ENCODE measurements at regions not wholly inside any gene's neighbourhood (a gene's known extent, or its start where the extent isn't known, plus 50 kb on each side); places are given as distances from the start of the nearest gene placed in this dataset.

GRCh38 chr2:150156876-150157275, 330.6 kb downstream of the RND3 start:
- Histone ChIP-seq H3K79me2 (ENCODE audit: control insufficient read depth, insufficient read depth, low read length) (no peaks in the 10 kb centered on the region), H3K9me3 (ENCODE audit: control insufficient read depth, low read depth, low read length) (no peaks in the 10 kb centered on the region), H3K4me1 (ENCODE audit: control insufficient read depth, extremely low read depth, insufficient read depth, low read length) (no peaks in the 10 kb centered on the region), H3K36me3 (ENCODE audit: control insufficient read depth in 2 of 2, extremely low read depth in 1 of 2, insufficient read depth in 2 of 2, low read length in 2 of 2) (no peaks in the 10 kb centered on the region), H4K20me1 (ENCODE audit: control insufficient read depth, extremely low read depth, insufficient read depth, low read length) (no peaks in the 10 kb centered on the region), H3K27ac (ENCODE audit: control insufficient read depth, insufficient read depth, low read length) (no peak overlapping the region), H3K9me1 (ENCODE audit: control insufficient read depth, extremely low read depth, insufficient read depth, low read length) (no peaks in the 10 kb centered on the region), H3K4me3 (ENCODE audit: control insufficient read depth in 2 of 3, extremely low read depth in 1 of 3, insufficient read depth in 2 of 3, low read depth in 1 of 3, low read length in 3 of 3) (no peak overlapping the region), H3K9ac (ENCODE audit: control insufficient read depth, extremely low read depth, insufficient read depth, low read length) (no peak overlapping the region), H3K27me3 (ENCODE audit: control insufficient read depth, extremely low read depth, insufficient read depth, low read length) (no peaks in the 10 kb centered on the region), H2AFZ (ENCODE audit: control insufficient read depth, low read length) (no peak overlapping the region), H3K4me2 (ENCODE audit: control insufficient read depth, extremely low read depth, insufficient read depth, low read depth, low read length) (no peak overlapping the region)
- FAIRE-seq (no peak), DNase-seq (ENCODE audit: low read depth, low spot score) (no peak)
- dilution Hi-C loops (cut with MboI; ENCODE audit: extremely low pct_ligation_motif_present, low sequenced_read_pairs), result no loop called here
- TF ChIP-seq EZH2 (IDR thresholded peaks at IDR 0.05; ENCODE audit: low read length), result no peak
- TF ChIP-seq, protein P1, sequence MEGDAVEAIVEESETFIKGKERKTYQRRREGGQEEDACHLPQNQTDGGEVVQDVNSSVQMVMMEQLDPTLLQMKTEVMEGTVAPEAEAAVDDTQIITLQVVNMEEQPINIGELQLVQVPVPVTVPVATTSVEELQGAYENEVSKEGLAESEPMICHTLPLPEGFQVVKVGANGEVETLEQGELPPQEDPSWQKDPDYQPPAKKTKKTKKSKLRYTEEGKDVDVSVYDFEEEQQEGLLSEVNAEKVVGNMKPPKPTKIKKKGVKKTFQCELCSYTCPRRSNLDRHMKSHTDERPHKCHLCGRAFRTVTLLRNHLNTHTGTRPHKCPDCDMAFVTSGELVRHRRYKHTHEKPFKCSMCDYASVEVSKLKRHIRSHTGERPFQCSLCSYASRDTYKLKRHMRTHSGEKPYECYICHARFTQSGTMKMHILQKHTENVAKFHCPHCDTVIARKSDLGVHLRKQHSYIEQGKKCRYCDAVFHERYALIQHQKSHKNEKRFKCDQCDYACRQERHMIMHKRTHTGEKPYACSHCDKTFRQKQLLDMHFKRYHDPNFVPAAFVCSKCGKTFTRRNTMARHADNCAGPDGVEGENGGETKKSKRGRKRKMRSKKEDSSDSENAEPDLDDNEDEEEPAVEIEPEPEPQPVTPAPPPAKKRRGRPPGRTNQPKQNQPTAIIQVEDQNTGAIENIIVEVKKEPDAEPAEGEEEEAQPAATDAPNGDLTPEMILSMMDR (optimal IDR thresholded peaks at IDR 0.05 in 1 of 3, IDR thresholded peaks at IDR 0.05 in 1 of 3, conservative IDR thresholded peaks at IDR 0.05 in 1 of 3; ENCODE audit: extremely low read depth in 1 of 3, insufficient read depth in 2 of 3, low read length in 3 of 3), result no peak

DNA sequence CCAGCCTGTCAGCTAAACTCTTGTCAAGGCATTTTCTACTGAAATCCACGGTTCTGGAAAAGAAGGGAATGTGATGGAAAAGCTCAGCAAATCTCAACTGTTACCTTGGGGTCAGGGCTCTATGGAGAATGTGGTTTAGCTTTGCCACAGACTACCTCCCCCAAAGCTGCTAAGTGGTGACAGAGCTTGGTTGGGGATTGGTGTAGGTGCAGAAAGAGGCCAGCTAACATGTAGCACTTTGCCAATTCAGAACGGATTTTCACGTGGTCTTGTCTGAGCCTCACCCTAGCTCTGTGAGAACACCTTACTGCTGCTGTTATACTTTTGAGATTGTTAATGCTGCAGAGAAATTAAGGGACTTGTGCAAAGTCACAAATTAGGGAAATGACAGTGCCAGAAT, 331.1 kb downstream of the RND3 start:
- H3K27me3 ChIP-seq (ENCODE audit: control insufficient read depth, extremely low read depth, insufficient read depth, low read length), result no peaks in the 10 kb centered on the region
- H3K9me1 ChIP-seq (ENCODE audit: control insufficient read depth, extremely low read depth, insufficient read depth, low read length), result no peaks in the 10 kb centered on the region
- no peaks in the 10 kb centered on the region for H3K79me2 ChIP-seq (ENCODE audit: control insufficient read depth, insufficient read depth, low read length)
- dilution Hi-C loops (cut with MboI; ENCODE audit: extremely low pct_ligation_motif_present, low sequenced_read_pairs), result no loop called here
- no peak for FAIRE-seq
- H3K4me2 ChIP-seq (ENCODE audit: control insufficient read depth, extremely low read depth, insufficient read depth, low read depth, low read length), result no peak overlapping the region
- DNase-seq (ENCODE audit: low read depth, low spot score), result no peak
- no peak overlapping the region for H3K27ac ChIP-seq (ENCODE audit: control insufficient read depth, insufficient read depth, low read length)
- no peak overlapping the region for H3K9ac ChIP-seq (ENCODE audit: control insufficient read depth, extremely low read depth, insufficient read depth, low read length)
- no peak overlapping the region for H3K4me3 ChIP-seq (ENCODE audit: control insufficient read depth in 2 of 3, extremely low read depth in 1 of 3, insufficient read depth in 2 of 3, low read depth in 1 of 3, low read length in 3 of 3)
- TF ChIP-seq, protein P1 (optimal IDR thresholded peaks at IDR 0.05 in 1 of 3, IDR thresholded peaks at IDR 0.05 in 1 of 3, conservative IDR thresholded peaks at IDR 0.05 in 1 of 3; ENCODE audit: extremely low read depth in 1 of 3, insufficient read depth in 2 of 3, low read length in 3 of 3), result no peak
- TF ChIP-seq EZH2 (IDR thresholded peaks at IDR 0.05; ENCODE audit: low read length), result no peak
- H2AFZ ChIP-seq (ENCODE audit: control insufficient read depth, low read length), result no peak overlapping the region
- H3K36me3 ChIP-seq (ENCODE audit: control insufficient read depth in 2 of 2, extremely low read depth in 1 of 2, insufficient read depth in 2 of 2, low read length in 2 of 2), result no peaks in the 10 kb centered on the region
- H3K4me1 ChIP-seq (ENCODE audit: control insufficient read depth, extremely low read depth, insufficient read depth, low read length), result no peaks in the 10 kb centered on the region
- H4K20me1 ChIP-seq (ENCODE audit: control insufficient read depth, extremely low read depth, insufficient read depth, low read length), result no peaks in the 10 kb centered on the region
- no peaks in the 10 kb centered on the region for H3K9me3 ChIP-seq (ENCODE audit: control insufficient read depth, low read depth, low read length)

Data from keratinocyte (primary cell).